Stimulated activated CD4-positive, alpha-beta T cell treated with anti-CD3 and anti-CD28 coated beads, Interleukin-15, amount 100 ng/mL, for 48 hours (primary cell): ENCODE measurements at regions not wholly inside any gene's neighbourhood (a gene's known extent, or its start where the extent isn't known, plus 50 kb on each side); places are given as distances from the start of the nearest gene placed in this dataset.

Experiments used
- DNase-seq, 2 donors: peaks; one replicate each; pipeline ENCODE4 v3.0.0-alpha.2; 2020; ENCODE audit warnings: low read depth in 2 of 2

DNA sequence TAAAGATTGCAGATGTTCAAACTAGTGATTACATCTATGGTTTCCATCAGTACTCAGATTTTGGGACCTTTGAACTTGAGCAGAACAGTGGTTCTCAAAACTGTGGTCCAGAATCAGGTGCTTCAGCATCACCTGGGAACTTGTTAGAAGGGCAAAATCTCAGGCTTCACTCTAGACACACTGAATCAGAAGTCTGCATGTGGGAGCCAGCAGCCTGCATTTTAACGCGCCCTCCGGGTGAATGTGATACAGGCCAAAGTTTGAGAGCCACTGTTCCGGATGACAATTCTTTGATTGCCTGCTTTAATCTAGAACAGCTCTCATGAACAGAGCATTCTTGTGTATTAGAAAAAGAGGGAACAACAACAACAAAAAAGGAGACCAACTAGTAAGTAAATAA lies 261.7 kb downstream of the GPD2 start:
- DNase-seq: no peak

DNA sequence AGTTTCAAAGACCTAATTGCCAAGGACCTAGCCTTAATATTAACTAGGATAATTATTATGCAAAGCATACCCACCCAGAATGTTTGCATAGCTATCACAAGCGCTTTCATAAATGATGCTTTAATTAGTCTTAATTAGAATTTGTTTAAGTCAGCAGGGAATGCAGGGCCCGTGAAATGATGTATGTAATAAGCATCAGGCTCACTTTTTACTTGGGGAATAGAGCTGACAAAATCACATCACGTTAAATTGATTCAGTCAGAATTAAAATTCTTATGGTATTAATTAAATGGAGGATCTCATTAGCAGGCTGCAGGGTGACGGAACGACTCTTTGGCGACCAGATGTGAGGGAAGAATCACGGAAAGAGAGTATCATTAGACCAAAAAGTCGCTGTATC lies 264.5 kb downstream of the GPD2 start:
- no peak for DNase-seq

DNA sequence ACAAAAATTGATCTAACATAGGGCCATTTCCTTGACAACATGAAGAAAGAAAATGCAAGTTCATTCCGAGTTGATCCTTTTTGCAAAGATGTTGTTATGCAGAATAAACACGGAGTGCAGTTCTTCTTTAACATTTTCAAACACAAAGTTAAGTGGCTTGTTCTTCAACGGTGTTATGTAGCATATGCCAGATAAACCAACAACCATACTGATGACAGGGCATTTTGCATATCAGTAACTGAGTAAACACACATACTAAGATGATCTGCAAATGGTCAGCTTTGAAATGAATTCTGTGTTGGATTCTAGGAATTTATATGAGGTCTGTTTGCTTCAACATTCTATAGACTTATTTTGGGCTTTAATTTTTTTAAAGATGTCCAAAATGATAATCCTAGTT lies 266.4 kb downstream of the GPD2 start:
- no peak for DNase-seq

DNA sequence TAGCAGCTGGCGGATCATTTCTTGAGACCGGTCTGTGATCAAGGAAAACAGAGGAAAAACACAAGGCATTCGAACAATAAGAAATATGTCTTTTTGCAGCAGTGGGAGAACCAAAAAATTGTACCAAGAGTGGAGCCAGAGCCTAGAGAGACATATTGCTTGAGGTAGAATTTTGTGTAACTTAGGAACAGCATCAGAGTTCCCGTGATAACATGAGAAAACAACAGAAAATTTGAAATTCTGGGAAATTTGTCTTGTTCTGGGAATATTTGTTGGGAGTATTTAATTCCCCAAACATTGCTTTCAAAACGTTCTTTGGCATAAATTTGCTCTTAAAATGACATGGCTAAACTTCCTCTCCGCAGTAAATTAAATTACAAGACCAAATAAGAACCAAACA lies 267.5 kb downstream of the GPD2 start:
- DNase-seq: no peak

DNA sequence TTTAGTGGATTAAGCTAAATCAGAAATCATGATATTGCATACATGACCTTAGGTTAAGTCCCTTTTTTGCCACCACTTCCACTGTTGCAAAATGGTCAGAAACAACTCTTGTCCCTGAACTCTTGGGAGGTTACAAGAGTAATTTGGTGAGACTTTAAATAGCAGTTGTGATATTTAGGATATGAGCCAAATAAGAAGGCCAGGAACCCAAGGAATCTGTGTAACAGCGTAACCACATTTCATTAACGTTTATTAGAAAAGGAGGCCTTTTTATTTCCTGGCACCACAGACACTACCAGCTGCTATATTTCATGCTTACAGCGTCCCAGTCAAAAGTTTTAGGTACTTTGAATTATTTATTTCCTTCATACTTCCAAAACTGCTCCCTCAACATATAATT lies 268.0 kb downstream of the GPD2 start:
- no peak for DNase-seq

DNA sequence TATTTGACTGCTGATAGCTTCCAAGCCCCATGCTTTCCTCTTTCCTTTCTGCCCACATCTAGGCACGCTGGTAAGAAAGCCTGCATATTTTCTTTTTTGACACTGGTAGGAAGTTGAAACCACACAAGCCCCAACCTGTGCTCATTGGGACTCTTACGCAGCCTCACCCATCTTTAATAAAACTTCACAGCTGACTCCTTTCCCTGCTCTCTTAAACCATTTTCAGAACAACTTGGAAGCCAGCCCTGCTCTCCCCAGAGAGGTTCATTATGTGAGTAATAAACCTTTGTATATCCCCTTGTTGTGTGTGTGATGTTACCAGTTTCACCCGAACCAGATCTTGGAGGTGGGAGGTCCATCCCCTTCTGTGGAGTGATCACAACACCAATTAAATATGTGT lies 268.4 kb downstream of the GPD2 start:
- DNase-seq: no peak

DNA sequence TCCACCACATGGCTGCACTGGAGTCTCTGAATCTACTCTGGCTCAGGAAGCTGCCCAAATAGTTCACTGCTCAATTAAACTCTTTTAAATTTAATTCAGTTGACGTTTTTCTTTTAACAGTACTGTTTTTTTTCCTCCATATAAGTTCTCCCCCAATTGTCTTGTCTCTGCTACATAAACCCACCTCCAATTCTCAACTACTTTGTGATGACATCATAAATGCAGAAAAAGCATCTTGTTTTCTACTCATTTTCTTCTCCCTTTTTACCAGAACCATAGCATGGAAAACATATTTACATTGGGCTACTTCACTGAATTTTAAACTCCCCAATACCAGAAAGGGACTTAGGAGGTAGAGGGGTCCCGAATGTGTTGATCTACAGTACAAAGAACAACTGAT lies 270.4 kb downstream of the GPD2 start:
- no peak for DNase-seq

DNA sequence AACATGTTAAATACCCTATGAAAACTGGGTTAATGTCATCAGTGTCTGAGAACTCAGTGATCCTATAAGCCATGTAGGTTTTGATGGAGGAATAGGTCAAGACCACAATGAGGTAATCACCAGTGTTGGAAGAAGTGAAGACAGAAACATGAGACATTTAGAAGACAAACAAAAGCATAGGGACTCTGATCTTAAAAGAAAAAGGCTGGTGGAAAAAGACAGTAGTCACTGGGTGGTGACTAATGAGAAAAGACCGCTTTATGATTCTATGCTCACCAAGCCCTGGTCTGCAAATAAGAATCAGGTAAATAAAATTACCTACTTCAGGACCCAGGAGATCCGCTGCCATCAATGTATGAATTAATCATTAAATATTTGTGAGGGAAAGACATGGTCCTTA lies 271.9 kb downstream of the GPD2 start:
- DNase-seq: no peak

DNA sequence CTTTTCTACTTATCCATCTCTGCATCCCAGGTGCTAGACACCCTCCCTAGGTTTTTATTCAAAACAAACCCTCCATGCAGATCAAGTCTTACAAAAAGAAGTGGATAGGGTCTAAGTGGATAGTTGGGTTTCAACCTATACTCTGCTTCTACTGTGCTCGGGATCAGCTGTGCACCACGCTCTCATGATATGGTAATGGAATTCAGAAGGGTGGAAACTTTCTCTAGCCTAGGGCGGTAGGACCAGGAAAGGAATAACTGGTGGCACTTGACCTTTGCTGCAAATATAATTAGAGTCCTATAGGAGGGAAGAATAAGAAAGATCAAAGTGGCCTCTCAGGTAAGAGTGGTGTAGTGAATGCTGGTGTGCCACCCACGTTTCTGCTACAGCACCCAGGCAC lies 272.9 kb downstream of the GPD2 start:
- no peak for DNase-seq

DNA sequence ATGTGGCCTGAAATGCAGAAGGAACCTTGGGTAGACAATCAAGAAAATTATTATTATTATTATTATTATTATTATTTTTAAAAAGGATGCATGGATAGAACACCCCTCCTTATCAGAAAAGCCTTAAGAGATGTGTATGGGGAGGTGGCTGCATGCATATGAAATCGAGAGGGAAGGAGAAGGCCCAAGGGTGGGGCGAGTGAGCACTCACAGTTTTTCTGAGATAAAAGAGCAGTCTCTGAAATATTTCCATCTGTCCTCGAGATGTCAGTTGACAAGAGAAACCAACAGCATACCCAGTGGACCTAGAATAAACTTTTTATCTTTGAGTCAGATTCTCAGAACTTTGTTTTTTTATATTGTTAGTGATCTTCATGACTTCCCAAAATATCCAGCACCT lies 282.9 kb downstream of the GPD2 start:
- no peak for DNase-seq

DNA sequence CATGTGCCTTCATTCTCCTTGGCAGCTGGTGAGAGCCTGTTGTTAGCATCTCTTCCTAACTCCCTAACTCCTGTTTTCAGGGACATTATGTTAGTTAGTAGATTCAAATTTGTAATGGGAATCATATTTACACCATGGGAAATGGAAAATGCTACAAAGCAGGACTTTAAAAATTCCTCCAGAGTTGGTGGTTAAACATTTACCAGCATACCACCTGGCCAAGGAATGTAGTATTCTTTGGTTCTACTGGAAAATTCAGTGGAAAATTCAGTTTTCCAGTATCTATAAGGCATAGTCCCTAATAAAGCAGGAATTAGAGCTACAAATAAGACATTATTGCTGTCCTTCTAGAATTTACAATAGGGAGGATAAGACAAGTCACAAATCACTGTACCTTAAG lies 291.7 kb downstream of the GPD2 start:
- no peak for DNase-seq

DNA sequence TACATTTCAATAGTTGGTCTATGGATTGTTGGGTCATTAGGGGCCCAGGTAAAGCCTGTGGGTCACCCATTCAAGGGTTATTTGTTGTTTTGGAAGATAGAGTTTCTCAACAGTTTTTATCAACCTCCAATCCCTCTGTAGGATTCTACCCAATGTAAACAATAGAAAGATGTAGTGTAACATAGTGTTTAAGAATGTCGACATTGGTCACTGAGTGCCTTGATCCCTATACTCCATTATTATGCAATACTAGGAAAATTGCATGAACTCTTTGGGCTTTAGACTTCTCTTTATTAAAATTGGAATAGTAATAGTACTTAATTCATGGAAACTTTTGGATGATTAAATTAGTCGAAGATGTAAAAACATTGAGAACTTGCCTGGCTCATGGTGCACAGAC lies 292.1 kb downstream of the GPD2 start:
- no peak for DNase-seq

DNA sequence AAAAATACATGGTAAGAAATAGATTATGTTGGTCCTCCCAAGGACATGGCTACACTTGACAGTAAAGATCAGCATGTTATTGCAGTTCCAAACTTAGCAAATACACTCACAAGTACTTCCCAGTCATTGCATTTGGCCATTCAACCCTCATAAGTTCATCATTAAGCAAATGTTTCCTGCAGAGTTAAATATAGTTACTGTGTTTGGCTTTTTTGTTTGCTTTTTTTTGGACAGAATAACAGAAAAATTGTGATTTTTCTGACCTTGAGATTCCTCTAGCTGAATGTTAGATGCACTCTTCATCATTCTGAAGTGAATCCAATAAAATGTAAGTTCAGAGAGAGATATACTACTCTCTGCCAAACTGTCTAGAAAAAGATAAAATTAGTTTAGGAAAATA lies 295.3 kb downstream of the GPD2 start:
- DNase-seq: no peak

DNA sequence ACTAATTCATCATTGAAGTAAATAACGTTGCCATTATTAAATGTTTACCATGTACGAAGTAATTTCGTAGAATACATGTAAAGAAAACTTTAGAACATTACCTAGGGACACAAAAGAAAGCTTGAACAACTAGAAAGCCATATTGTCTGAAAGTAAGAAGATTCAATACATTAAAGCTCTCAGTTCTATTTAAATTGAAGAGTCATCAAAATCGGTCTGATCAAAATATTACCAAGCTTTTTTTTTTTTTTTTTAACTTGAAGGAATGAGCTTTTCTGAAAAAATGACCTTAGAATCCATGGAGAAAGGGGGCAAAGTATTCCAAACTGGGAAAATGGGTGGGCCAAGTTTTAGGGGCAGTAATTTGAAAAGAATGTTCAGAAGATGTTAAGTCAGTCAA lies 300.8 kb downstream of the GPD2 start:
- DNase-seq: no peak

DNA sequence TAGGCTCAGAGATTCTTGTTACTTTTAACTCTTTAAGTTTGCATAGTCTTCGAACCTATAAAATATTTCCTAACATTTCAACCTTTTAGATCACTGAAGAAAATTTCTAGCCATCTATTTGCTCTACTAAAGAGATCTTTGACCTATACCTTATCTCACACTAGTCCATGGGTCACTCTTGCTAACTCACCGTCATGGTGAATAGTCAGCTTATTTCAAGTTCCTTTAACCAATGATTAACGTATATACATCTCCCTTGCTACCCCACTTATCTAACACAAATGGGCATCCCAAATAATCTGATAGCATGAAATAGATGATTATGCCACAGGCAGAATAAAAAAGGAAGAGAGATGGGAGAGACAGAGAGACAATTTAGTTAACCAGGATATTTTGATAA lies 303.1 kb downstream of the GPD2 start:
- DNase-seq: no peak

DNA sequence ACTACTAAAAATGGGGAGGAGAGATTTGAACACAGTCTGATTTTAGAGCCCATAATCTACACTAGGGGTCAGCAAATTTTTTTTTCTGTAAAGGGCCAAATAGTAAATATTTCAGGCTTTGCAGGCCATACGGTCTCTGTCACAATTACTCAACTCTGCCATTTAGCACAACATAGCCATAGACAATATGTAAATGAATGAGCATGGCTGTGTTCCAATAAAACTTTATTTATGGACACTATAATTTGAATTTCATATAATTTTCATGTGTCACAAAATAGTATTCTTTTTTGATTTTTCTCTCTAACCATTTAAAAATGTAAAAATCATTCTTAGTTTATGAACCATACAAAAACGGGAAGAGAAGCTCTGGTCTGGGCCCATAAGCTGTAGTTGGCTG lies 309.4 kb downstream of the GPD2 start:
- DNase-seq: no peak

DNA sequence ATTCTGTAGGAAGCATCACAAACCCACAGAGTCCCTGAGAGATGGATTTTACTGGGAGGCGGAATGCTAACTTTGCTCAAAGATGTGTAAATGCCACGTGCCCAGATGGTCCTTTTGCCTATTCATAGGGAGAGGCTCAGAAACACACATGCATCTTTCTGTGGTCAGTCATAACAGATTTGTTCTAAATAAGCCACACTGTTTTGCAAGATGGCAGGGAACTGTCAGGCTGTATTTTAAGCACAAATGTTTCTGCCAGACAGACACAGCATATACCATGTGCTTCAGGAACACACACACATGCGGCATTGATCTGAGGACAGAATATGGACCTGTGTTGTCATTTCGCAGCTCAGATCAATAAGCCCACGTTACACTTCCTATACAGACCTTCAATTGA lies 312.0 kb downstream of the GPD2 start:
- no peak for DNase-seq

DNA sequence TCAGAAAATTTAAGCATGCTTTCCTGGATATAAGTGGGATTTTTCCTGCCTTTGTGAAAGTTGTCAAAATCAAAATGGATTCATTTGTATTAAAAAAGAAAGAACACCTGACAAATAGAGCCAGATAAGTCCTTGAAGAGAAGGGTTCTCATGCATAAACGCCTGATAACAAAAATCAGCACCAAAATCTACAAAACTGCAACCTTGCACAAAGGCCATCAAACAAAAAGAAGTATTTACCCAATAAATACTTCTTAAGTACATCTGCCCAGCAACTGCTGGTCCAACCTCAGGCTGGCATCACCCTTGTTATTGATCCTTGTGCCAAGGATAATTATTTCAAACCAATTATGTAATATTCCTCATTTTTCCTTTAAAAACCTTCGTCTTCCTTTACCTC lies 315.9 kb downstream of the GPD2 start:
- DNase-seq: no peak

DNA sequence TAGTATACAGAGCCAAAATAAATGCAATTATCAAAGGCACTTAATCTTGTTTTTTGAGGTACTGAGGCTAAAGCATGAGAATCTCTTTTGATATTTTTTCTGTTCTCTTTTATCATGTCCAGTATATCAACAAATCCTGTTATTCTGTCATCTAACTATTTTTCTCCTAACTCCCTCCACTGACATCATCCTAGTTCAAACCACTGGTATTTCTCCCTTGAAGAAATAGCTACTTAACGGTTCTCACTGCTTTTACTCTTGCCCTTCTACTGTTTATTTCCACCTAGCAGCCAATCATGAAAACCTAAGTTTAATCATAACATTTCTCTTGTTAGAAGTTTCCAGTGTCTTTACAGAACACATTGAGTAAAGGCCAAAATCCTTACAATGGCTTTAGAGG lies 317.6 kb downstream of the GPD2 start:
- DNase-seq: no peak

DNA sequence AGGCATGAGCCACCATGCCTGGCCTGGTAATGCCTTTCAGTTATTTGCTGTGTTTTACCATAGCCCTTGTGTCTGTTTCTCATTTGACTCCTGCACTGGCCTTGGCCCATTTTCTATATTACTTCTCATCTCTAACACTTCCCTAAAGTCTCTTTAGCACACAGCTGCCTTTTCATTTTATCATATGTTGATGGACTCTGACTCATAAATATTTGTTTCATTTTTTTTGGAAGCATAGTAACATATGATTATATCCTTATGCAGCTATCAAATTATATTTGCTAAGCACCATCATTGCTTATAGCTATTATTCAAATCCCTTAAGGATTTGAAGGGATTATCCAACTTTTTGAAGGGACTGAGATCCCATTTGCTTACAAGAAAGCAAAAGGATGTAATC lies 320.3 kb downstream of the GPD2 start:
- DNase-seq: no peak

DNA sequence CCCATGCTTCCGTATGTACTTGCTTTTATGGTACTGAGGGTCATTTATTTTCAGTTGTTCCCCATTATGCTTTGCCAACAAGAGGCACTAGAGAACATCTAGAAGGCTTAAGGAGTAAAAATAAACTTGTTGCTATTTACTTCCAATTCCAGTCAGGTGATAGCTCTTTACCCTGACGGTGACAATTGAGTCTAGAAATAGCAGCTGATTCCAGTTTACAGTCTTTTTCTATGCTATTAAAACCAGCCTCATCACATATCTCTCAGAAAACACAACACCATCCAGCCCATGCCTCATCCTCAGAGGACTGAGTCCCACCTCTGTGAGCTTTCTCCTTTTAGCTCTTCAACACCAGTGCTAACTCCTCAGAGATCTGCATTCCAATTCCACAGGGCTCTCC lies 327.0 kb downstream of the GPD2 start:
- DNase-seq: no peak

DNA sequence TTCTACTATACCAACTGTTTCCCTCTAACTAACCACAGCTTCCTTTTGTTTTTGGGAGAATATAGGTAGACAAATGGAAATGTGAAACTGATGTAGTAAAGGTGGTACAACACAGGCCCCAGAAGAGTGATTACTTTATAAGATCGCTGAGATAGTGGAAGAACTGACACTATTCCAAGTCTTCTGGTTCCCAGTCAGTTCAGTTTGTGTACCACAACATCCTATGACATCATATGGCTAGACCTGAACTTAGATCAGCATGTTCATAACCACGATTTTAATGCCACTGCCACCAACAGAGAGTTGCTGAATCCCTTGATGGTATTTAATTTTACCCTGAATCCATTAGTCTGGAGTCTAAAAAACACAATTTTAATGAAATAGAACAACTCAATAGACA lies 328.9 kb downstream of the GPD2 start:
- DNase-seq: no peak

DNA sequence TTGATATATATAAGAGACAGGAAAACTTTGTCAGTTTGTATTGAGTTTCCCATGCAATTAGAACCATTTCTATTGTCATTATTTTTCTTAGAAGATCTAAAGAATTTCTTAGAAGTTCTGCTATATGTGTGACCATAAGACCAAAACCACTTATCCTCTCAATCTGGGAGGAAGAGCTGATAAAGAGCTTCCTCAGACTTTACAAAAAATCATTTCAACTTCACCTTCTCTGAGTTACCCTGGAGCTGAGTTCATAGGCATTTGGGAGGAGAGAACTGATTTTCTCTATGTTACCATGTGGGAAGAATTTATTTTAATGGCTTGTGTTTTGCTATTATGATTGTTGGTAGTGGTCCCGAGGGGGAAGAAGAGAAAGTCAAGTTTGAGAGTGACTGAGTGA lies 329.3 kb downstream of the GPD2 start:
- no peak for DNase-seq

DNA sequence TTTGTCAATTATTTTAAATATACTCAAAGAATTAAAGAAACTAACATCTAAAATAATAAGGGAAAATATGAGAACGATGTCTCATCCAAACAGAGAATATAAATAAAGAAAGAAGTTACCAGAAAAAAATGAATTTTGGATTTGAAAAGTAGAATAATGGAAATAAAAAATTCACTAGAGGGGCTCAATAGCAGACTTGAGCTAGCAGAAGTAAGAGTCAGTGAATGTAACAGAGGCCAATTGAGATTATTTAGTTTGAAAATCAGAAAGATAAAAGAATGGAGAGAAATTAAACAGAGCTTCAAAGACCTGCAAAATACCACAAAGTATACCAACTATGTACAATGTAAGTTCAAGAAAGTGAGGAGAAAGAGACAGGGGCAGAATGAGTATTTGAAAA lies 333.6 kb downstream of the GPD2 start:
- DNase-seq: no peak

DNA sequence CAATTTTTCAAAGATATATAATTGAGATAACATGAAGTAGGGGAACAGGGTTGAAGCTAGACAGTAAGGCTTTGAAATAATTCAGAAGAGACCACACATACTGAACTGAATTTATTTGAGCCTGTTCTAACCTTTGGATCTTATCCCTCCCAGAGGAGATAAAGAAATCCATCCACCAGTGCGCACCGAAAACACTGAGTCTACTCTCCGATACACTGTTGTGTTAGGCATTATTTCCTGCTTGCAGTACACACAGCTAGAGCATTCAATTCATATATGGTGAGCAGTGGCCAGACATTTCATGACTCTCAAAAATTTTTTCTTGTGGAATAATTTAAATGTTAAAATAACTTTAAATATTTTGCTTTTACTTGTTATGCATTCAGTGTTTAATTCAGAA lies 342.7 kb downstream of the GPD2 start:
- DNase-seq: no peak
